ENCODE measurements at regions not wholly inside any gene's neighbourhood (a gene's known extent, or its start where the extent isn't known, plus 50 kb on each side); places are given as distances from the start of the nearest gene placed in this dataset.

GRCh38 chr12:13339091-13339490 lies 142.6 kb downstream of the EMP1 start:
- BruUV-seq (replicated peaks): no TSS peak

More at GRCh38 chr12:13339091-13339490, 142.6 kb downstream of the EMP1 start:
- Histone ChIP-seq H4K20me1 (ENCODE audit: insufficient read depth, low read length) (no peaks in the 10 kb centered on the region), H3K36me3 (ENCODE audit: control insufficient read depth, insufficient read depth, low read length) (no peaks in the 10 kb centered on the region), H3K4me3 (ENCODE audit: insufficient read depth, low read depth, low read length) (no peak overlapping the region), H4K91ac (ENCODE audit: insufficient read depth, low read depth, low read length) (no peak overlapping the region), H4K5ac (ENCODE audit: low read depth, low read length) (no peak overlapping the region), H2BK5ac (ENCODE audit: low read depth, low read length, poor library complexity, severe bottlenecking) (no peak overlapping the region), H2BK15ac (ENCODE audit: low read depth, low read length) (no peak overlapping the region), H3K4ac (ENCODE audit: low read depth, low read length) (no peak overlapping the region), H2AK9ac (replicated peaks; ENCODE audit: low read depth, low read length, poor library complexity) (no peak overlapping the region), H3K23ac (ENCODE audit: low read depth, low read length) (no peak overlapping the region), H3K9me3 (ENCODE audit: control insufficient read depth, insufficient read depth, low read length) (no peaks in the 10 kb centered on the region), H3K4me1 (ENCODE audit: control insufficient read depth, insufficient read depth, low read length) (no peaks in the 10 kb centered on the region), H4K8ac (ENCODE audit: low read depth in 2 of 2, low read length in 2 of 2) (no peak overlapping the region), H3K18ac (ENCODE audit: low read depth, low read length) (no peak overlapping the region), H2AFZ (replicated peaks; ENCODE audit: low read length, poor library complexity) (no peak overlapping the region), H2BK20ac (ENCODE audit: low read depth, low read length) (no peak overlapping the region), H3K56ac (ENCODE audit: extremely low read depth, insufficient read depth, low read length) (no peak overlapping the region), H3K9ac (ENCODE audit: low read depth, low read length) (no peak overlapping the region), H3K9me1 (ENCODE audit: insufficient read depth, low read length) (no peaks in the 10 kb centered on the region), H3K27me3 (ENCODE audit: control insufficient read depth, insufficient read depth, low read length) (no peaks in the 10 kb centered on the region), H3K14ac (replicated peaks; ENCODE audit: low read depth, low read length) (no peak overlapping the region), H3K79me1 (ENCODE audit: low read depth in 1 of 2, low read length in 2 of 2) (no peaks in the 10 kb centered on the region), H3K27ac (ENCODE audit: insufficient read depth, low read length) (no peak overlapping the region), H2BK120ac (ENCODE audit: low read depth, low read length) (no peak overlapping the region), H2AK5ac (ENCODE audit: low read depth, low read length) (no peak overlapping the region), H3K4me2 (ENCODE audit: low read depth, low read length) (no peak overlapping the region)
- in situ Hi-C loops (cut with MboI; ENCODE audit: low sequenced_read_pairs): no loop called here
- POLR2A ChIA-PET (ENCODE audit: unreplicated experiment): no interaction called here
- DNase-seq (no peak), ATAC-seq (ENCODE audit: low read depth) (no peak)
- dilution Hi-C loops (cut with HindIII; ENCODE audit: low sequenced_read_pairs, unreplicated experiment): no loop called here
- TF ChIP-seq RCOR1 (IDR thresholded peaks at IDR 0.05; ENCODE audit: insufficient replicate concordance, low read length): no peak
- no peak for TF ChIP-seq CTCF (conservative IDR thresholded peaks at IDR 0.05; ENCODE audit: low read depth, low read length)
- TF ChIP-seq ELK1 (IDR thresholded peaks at IDR 0.05; ENCODE audit: borderline replicate concordance, low read depth, low read length): no peak
- no peak for TF ChIP-seq CHD1 (IDR thresholded peaks at IDR 0.05; ENCODE audit: low read depth, low read length)
- no peak for TF ChIP-seq POLR2A (IDR thresholded peaks at IDR 0.05; ENCODE audit: low read depth, low read length)
- no peak for TF ChIP-seq MXI1 (IDR thresholded peaks at IDR 0.05; ENCODE audit: borderline replicate concordance, low read depth, low read length)
- TF ChIP-seq BHLHE40 (IDR thresholded peaks at IDR 0.05; ENCODE audit: low read depth, low read length): no peak
- TF ChIP-seq RAD21 (IDR thresholded peaks at IDR 0.05; ENCODE audit: low read length): no peak
- no peak for TF ChIP-seq MAFK (IDR thresholded peaks at IDR 0.05; ENCODE audit: low read depth, low read length)
- no peak for TF ChIP-seq RFX5 (IDR thresholded peaks at IDR 0.05; ENCODE audit: low read depth, low read length)
- no peak for TF ChIP-seq FOS (IDR thresholded peaks at IDR 0.05; ENCODE audit: low read depth, low read length)
- no peak for TF ChIP-seq USF2 (IDR thresholded peaks at IDR 0.05; ENCODE audit: low read depth, low read length)
- no peak for TF ChIP-seq MAZ (IDR thresholded peaks at IDR 0.05; ENCODE audit: borderline replicate concordance, low read depth, low read length)
- TF ChIP-seq SMC3 (IDR thresholded peaks at IDR 0.05; ENCODE audit: low read depth, low read length): no peak
- no peak for TF ChIP-seq NFE2L2 (IDR thresholded peaks at IDR 0.05; ENCODE audit: low read depth, low read length)
- no peak for TF ChIP-seq CEBPB (IDR thresholded peaks at IDR 0.05; ENCODE audit: low read depth, low read length)
- CTCF ChIA-PET: no interaction called here
- intact Hi-C loops (cut with micrococcal nuclease): no loop called here
- WGBS, 2 experiments (ENCODE audit: extremely low coverage in 2 of 2, insufficient read length in 1 of 2): no CpG with 5 or more reads among the region's 4 CpGs

All from IMR-90 (cell line).